Left ventricle myocardium inferior (tissue), 1 donor: ENCODE measurements at regions not wholly inside any gene's neighbourhood (a gene's known extent, or its start where the extent isn't known, plus 50 kb on each side); places are given as distances from the start of the nearest gene placed in this dataset.

Experiments
- DNase-seq: peaks from one replicate; pipeline ENCODE4 v3.0.0-alpha.2; 2020
- H3K27ac ChIP-seq: fragments of 200-600 bp; replicated peaks from 2 replicates; pipeline ENCODE4 v1.8.0; 2021
- H3K27me3 ChIP-seq: fragments of 200-600 bp; 2 replicates; pipeline ENCODE4 v1.8.0; 2021; ENCODE audit warnings: low read depth
- H3K36me3 ChIP-seq: fragments of 200-600 bp; 2 replicates; pipeline ENCODE4 v1.8.0; 2021
- H3K4me1 ChIP-seq: fragments of 200-600 bp; 2 replicates; pipeline ENCODE4 v1.8.0; 2021
- H3K4me3 ChIP-seq: fragments of 200-600 bp; 2 replicates; pipeline ENCODE4 v1.8.0; 2021; ENCODE audit warnings: mild to moderate bottlenecking, moderate library complexity
- H3K9me3 ChIP-seq: fragments of 200-600 bp; replicated peaks from 2 replicates; pipeline ENCODE4 v1.8.0; 2021
- CTCF ChIP-seq: fragments of 200-600 bp; IDR thresholded peaks from 2 replicates; pipeline ENCODE4 v1.8.0; 2021; ENCODE audit warnings: antibody characterized with exemption, mild to moderate bottlenecking, borderline replicate concordance
- intact Hi-C: fragments of 100-400 bp; cut with micrococcal nuclease; formaldehyde crosslinking; loops from one replicate; pipeline ENCODE4 v1.11.0; 2022
- donor health status: DM: no; HTN: yes; CAD: no; lungs with severe emphysema.

GRCh38 chr13:32828711-32829110 is 187.5 kb upstream of the KL start:
- H3K4me3 ChIP-seq, result no peak overlapping the region
- intact Hi-C loops, result no loop called here
- no peak for DNase-seq
- no peak overlapping the region for H3K27ac ChIP-seq
- TF ChIP-seq CTCF, result no peak
- H3K27me3 ChIP-seq, result no peaks in the 10 kb centered on the region
- H3K36me3 ChIP-seq, result no peaks in the 10 kb centered on the region
- no peaks in the 10 kb centered on the region for H3K4me1 ChIP-seq
- H3K9me3 ChIP-seq, result peaks cover 6% of the 10 kb centered on the region

- Histone ChIP-seq H3K4me1 (no peaks in the 10 kb centered on the region), H3K36me3 (no peaks in the 10 kb centered on the region), H3K4me3 (no peak overlapping the region), H3K27me3 (no peaks in the 10 kb centered on the region), H3K9me3 (peaks cover 12% of the 10 kb centered on the region), H3K27ac (no peak overlapping the region)
- no peak for TF ChIP-seq CTCF
- DNase-seq, result no peak
- intact Hi-C loops, result no loop called here
Observed at GRCh38 chr13:32829269-32829668, 187.0 kb upstream of the KL start.

GRCh38 chr13:32829676-32830335 is 186.4 kb upstream of the KL start:
- Histone ChIP-seq H3K4me1 (no peaks in the 10 kb centered on the region), H3K36me3 (no peaks in the 10 kb centered on the region), H3K9me3 (peaks cover 17% of the 10 kb centered on the region), H3K4me3 (no peak overlapping the region), H3K27ac (no peak overlapping the region), H3K27me3 (no peaks in the 10 kb centered on the region)
- TF ChIP-seq CTCF, result no peak
- intact Hi-C loops, result no loop called here
- DNase-seq, result no peak

DNA sequence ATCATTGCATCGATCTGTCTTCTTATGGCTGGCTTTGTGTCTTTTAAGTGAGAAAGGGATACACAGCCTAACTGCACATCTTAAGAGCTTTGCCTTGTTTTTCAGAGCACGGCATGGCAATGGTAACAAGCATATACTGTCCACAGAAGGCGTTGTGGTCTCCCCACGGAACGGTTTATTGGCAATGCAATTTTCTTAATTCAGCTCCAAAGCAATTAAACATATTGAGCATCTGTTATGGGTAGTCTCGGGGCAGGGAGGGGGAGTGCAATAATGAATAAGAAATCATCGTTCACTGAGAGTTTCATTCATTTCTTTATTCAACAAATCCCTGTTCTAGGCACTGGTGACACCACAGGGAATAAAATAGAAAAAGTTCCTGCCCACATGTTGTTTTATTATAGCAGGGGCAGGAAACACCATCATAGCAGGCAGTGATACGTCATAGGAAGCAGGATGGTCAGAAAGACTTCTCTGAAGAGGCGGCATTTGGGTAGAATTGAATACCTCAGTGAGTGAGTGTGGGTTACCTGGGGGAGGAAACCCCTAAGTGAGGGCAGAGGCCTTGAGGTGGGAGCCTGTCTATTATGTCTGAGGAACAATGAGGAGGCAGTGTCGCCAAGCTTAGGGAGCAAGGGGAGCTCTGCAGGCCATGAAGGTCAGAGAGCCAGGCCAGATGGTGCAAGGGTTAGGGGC is 185.7 kb upstream of the KL start:
- H3K27me3 ChIP-seq, result no peaks in the 10 kb centered on the region
- no peak for DNase-seq
- H3K4me3 ChIP-seq, result no peak overlapping the region
- H3K36me3 ChIP-seq, result no peaks in the 10 kb centered on the region
- TF ChIP-seq CTCF, result no peak
- H3K4me1 ChIP-seq, result no peaks in the 10 kb centered on the region
- no peak overlapping the region for H3K27ac ChIP-seq
- peaks cover 24% of the 10 kb centered on the region for H3K9me3 ChIP-seq
- intact Hi-C loops, result no loop called here

GRCh38 chr13:32837307-32837972 is 178.8 kb upstream of the KL start:
- DNase-seq, result no peak
- no peaks in the 10 kb centered on the region for H3K27me3 ChIP-seq
- H3K36me3 ChIP-seq, result no peaks in the 10 kb centered on the region
- H3K4me1 ChIP-seq, result peaks cover 23% of the 10 kb centered on the region
- no peak for TF ChIP-seq CTCF
- peaks cover 24% of the 10 kb centered on the region for H3K9me3 ChIP-seq
- no peak overlapping the region for H3K27ac ChIP-seq
- intact Hi-C loops, result no loop called here
- no peak overlapping the region for H3K4me3 ChIP-seq
